GM19452 (cell line): ENCODE measurements at regions not wholly inside any gene's neighbourhood (a gene's known extent, or its start where the extent isn't known, plus 50 kb on each side); places are given as distances from the start of the nearest gene placed in this dataset.
"Not testable (repeated sequence)": the region's sequence is repeated elsewhere in the genome, so short reads cannot be mapped to it uniquely, and the experiment has no call there.

Source experiments
- ATAC-seq: cut with Tn5 transposase; IDR thresholded peaks from one replicate; pipeline ENCODE4 v1.9.1; 2021; ENCODE audit not compliant: unreplicated experiment

DNA sequence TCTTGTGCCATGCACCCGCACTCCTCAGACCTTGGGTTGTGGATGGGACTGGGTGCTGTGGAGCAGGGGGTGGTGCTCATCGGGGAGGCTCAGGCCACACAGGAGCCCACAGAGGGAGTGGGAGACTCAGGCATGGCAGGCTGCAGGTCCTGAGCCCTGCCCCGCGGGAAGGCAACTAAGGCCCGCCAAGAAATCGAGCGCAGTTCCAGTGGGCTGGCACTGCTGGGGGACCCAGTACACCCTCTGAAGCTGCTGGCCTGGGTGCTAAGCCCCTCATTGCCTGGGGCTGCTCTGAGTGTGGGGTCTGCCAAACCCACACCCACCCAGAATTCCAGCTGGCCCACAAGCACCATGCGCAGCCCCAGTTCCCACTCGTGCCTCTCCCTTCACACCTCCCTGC is 450.5 kb upstream of the FGF16 start:
- no peak for ATAC-seq

DNA sequence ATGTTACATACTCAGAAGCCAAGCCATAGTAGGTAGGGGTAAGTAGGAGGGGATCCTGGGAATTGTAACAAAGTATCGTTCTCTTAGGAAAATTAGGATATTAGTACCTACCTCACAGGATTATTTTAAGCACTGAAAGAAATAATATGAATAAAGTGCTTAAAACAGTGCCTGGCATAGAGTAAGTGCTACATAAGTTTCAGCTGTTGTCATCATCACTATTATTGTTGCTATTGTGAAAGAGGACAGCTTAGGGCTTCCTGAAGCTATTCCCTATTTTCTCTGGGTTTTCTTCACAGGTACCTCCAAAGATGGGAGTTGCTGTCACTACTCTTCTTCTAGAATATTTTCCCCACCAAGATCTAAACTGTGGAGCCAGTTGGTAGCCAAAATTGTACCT is 443.7 kb upstream of the FGF16 start:
- ATAC-seq = no peak

DNA sequence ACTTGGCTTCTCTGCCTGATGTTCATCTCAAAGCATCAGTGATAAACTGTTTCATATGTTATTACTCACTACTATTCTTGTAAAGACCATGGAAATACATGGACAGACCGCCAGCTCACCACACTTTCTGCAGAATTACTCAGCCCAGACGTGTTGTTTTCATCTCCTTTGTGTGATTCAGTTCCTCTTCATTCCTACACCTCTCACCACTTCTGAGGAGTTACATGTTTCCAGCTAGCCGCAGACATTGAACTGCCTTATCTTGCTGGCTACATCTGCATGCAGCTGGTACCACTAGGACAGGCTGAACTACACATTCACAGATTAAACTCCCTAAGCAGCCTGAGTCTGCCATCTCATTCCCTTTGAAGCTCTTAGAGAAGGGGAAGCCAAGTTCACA is 443.2 kb upstream of the FGF16 start:
- ATAC-seq = no peak

DNA sequence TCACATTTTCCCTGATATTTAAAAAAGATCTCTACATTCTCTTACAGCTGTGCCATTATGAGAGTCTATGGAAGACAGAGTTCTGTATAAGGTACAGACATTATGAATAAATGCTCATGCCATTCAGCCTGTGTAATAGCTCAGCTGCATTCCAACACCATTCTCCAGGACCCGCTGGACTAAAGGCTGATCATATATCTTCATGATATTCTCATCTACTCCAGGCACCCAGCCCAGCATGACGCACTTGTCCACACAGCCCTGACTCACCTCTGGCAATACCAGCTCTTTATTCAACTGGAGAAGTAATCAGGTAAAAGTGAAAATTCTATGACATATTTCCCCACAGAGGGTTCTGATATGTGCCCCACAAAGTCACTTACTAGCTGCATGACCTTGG is 437.5 kb upstream of the FGF16 start:
- ATAC-seq = no peak

DNA sequence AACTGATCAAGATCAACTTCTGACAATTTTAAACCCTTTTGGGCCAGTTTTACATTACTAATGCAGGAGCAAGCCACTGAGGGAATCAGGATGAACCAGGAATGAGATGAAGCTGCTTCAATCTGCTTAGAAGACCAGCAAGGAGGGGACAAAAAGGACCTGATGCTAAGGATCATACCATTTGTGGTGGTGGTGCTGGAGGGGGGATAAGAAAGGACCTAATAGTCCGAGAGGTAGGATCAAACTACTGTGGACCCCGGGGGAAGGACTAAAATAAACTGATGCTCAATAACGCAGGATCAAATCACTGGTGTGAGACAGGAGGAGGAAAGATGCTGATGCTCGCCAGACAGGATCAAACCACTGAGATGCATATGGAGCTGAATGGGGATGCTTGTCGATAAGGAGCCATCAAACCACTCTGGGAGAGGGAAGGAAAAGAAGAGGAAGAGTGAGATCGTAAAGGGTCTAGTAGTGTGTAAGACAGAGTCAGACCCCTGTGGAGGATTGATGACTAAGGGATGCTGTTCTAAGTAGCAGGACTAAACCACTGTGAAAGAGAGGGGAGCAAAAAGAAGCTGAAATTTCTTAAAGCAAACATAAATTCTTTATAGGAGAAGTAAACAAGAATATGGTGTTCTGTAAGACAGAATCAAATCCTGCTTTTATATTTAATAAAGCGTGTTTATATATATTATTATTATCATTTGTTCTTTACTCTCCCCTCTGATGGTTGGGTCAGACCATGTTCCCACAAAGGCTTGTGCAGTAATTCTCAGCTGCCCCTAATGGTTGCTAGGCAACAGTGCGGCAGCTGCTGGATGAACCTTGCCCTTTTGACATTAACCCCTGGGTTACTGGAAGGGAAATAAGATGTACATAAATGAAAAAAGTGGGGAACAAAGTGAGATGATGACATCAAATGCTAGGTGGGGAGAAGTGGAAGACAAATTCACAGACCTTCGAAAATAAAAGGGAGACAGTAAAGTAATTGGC is 432.5 kb upstream of the FGF16 start:
- no peak for ATAC-seq

DNA sequence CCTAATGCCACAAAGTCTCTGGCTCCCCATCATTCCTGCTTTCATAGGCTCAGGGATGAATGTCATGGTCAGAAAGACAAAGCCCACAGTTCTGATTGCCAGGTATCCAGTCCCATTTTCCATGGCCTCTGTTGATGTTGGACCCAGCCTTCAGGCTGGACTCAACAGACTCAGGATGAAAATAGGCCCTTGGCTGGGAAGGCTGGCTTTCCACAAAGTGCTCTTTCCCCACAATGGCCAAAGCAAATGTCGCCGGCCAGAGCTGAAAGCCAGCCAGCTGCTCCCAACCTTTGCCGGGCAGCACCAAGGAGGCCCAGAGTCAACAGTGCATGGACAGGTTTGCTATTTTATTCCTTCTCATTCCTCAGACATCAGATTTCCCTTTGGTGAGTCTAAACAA is 430.1 kb upstream of the FGF16 start:
- ATAC-seq = no peak

DNA sequence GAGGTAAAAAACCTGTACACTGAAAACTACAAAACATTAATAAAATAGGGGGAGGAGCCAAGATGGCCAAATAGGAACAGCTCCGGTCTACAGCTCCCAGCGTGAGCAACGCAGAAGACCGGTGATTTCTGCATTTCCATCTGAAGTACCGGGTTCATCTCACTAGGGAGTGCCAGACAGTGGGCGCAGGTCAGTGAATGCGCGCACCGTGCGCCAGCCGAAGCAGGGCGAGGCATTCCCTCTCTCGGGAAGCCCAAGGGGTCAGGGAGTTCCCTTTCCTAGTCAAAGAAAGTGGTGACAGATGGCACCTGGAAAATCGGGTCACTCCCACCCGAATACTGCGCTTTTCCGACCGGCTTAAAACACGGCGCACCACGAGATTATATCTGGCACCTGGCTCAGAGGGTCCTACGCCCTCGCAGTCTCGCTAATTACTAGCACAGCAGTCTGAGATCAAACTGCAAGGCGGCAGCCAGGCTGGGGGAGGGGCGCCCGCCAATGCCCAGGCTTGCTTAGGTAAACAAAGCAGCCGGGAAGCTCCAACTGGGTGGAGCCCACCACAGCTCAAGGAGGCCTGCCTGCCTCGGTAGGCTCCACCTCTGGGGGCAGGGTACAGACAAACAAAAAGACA is 400.9 kb upstream of the FGF16 start:
- not testable (repeated sequence) for ATAC-seq

DNA sequence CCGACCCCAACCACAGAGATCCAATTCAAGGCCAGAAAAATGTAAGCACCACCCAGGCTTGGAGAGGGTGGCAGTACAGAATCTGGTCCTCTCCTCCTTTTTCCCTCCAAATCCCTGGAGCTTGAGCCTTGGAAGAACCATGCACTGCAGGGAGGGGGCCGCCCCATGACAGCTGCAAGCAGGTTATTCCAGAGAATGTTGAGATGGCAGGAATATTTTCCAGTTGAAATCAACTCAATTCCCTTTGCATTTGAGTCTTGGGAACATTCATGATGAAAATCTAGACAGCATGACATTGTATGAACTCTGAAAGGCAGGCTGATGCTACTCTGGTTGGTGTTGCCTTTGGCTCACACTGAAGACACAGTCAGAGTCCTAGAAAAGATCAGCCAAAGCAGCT is 386.6 kb upstream of the FGF16 start:
- no peak for ATAC-seq

DNA sequence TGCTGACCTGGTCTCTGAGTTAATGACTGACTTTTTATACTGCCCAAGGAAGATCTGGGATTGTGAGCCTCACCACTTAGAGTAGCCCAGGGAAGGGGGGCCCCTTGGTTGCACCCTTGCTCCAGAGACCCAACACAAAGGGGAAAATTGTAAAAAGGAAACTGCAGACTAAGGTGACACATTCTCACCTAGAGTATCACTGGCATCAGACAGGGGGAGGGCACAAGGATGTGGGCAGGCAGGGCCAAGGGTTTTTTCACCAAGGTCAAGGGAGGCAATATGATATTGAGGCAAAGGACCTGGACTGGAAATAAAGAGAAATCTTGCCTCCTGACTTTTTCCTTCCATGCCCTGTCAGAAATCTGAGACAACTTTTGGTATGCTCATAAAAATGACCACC is 386.2 kb upstream of the FGF16 start:
- ATAC-seq = no peak

DNA sequence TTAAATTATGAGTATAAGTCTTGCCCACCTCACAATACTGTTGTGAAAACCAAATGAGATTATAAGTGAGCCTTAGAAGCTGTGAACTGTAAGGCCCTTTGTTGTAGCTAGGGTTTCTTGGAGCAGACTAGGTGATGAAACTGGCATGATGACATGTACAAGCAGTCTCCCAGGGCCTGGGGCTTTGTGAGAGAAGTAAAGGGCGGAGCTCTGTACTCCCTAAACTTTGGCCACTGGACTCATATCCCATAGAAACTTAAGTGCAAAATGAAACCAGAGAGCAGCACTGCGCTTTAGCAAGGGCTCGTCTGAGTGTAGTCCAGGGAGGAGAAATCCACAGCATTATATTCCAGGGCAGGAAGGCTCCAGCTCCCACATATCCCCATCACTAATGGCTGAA is 385.6 kb upstream of the FGF16 start:
- no peak for ATAC-seq

DNA sequence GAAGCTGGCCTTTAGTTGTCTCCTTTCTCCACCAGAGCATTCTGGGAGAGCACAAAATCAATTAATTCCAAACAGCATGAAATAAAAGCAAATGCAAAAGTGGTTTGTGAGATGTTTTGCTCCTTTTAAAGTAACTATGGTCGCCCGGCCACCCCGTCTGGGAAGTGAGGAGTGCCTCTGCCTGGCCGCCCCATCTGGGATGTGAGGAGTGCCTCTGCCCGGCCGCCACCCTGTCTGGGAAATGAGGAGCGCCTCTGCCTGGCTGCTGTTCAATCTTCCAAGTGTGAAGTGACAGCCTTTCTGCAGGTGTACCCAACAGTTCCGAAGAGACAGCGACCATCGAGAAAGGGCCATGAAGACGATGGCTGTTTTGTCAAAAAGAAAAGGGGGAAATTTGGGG is 381.3 kb upstream of the FGF16 start:
- ATAC-seq = no peak

DNA sequence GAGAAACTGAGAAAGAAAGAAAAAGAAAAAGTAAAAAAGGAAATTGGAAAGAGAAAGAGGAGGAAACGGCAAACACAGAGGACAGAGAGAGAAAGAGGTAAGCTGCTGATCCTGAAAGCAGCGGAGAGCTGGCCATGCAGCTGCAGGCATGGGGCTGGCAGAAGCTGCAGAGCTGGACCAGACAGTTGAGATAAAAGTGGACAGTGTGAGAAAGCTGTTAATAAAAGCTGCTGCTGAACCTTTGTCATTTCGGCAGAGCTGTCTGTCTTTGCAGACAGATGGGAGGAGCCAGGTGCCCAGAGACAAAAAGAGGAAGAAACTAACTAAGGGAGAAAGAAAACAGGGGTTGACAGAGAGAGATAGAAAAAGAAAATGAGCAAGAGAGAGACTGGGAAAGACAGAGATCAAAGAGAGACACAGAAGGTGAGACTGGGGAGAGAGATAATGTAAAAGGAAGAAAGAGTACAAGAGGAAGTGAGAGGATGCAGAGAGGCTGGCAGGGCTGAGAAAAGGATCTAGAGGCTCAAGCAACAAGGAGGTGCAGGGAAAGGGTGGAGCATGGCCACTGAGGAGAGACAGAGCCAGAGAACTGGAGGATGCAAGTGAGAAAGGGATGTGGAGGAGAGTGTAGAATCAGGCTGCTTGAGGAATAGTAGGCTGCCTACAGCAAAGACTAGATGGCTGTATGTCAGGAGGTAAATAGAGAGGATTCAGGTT is 376.8 kb upstream of the FGF16 start:
- no peak for ATAC-seq

DNA sequence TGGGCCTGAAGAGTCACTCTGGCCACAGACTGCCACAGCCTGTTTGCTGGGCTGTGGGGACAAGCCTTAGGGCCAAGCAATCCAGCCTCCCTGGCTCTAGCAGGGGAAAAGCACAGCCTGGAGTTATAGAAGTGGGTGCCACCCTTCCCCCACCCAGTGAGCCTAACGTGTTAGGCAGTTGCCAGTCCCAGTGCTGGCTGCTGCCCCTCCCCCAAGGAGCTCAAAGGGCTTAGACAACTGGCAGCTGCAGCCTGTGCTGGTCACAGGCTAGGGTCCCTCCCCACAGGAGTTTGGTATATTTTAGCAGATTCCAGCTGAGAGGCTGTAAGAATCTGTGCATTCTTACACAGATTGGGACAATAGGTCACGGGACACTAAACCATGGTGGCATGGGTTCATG is 370.3 kb upstream of the FGF16 start:
- no peak for ATAC-seq

DNA sequence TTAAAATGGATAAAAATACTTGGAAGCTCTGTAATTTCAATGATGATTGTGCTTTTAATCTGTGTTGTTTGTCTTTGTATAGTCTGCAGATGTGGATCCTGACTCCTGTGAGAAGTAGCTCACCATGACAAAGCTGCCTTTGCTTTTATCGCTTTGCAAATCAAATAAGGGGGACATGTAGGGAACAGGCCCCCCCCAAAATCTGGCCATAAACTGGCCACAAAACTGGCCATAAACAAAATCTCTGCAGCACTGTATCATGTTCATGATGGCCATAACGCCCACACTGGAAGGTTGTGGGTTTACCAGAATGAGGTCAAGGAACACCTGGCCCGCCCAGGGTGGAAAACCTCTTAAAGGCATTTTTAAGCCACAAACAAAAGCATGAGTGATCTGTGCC is 366.0 kb upstream of the FGF16 start:
- not testable (repeated sequence) for ATAC-seq

DNA sequence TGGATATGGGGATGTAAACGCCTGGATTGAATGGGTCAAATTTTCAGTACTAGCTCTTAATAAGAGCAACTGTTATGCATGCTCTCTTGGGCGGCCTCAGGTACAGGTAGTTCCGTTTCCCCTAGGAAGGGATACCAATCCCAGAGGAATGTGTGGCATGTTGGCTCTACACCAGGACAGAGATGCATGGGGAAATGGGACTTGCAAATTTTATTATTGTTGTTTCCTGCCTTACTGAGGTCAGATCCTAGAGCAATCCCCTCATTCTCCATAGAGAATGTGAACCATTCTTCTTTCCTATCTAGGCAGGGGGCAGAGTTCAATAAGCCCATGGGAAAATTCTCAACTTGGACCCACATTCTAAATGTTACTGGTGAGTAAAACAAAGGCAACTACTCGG is 361.8 kb upstream of the FGF16 start:
- ATAC-seq = no peak

DNA sequence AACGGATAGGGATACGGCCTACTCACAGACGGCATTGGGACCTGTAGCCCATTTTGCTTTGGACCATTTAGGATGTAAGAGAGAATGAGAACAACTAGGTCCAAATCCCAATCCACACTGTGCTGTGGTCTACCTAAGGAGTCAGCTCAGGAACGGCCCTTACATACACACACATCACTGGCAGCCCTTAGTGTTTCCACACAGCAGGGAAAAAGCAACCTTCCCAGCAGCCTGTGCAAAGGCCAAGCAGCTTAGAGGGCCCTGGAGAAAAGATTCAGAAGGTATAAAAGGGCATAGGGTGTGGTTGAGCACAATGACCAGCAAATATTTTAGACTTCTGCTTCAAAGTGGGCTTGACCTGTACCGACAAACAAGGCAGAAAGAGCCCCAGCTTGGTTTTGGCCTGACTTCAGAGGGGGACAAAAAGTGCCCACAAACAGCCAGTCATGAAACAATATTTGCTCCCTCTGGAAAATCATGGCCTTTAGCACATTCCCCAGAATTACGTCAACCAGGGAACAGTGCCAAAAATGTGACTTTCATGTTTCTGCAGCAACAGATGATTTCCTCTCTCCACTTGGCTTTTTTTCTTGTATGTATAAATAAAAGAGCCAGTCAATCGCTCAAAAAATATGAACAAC is 359.5 kb upstream of the FGF16 start:
- no peak for ATAC-seq

DNA sequence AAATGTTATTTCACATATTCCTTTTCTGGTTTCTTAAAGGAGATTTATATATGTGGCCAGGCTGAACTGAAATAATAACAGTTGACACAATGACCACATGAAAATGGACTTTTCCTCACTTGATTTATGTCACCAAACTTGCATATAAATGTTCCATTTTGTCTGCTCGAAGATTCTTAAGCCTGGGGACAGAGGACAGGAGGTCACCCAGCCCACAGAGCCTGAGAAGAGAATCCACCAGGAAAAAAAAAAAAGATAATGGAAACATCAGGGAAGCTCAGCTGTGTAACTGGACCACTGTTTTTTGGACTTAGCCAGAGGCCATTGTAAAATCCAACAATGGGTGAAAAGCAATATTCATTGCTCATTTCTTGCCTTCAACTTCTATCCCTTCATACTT is 359.0 kb upstream of the FGF16 start:
- no peak for ATAC-seq

DNA sequence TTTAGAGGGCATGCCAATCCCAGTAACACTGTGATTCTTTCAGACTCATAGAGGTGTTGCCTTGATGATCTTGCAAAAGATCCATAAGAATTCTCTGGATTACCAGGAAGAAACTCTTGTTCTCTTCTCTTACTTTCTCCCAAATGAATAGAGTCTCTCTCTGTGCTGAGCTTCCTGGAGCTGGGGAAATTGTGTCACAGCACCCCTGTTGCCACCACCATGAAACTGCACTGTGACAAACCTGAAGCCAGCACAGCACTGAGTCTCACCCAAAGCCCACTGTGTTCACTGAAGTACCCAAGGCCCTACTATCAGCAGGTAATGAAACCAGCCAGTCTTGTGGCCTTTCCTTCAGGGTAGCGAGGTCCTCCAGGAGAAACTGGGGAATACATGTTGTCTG is 332.7 kb upstream of the FGF16 start:
- no peak for ATAC-seq

DNA sequence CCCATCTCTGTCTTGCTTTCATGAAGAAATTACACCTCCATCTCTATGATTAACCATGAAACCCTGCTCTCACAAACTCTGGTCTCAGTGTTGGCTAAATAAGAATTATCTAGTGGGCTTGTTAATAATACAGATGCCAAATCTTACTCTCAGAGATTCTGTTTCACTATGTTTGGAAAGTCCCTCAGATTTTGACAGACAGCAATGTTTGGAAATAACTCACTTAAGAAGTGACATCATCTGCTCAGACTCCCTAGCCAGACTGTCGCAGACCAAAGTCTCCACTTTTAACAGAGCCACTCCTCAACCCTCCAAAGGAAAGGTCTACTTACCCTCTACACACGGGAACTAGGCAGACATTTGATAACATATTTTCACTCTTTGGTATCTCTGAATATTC is 328.5 kb upstream of the FGF16 start:
- ATAC-seq = no peak

DNA sequence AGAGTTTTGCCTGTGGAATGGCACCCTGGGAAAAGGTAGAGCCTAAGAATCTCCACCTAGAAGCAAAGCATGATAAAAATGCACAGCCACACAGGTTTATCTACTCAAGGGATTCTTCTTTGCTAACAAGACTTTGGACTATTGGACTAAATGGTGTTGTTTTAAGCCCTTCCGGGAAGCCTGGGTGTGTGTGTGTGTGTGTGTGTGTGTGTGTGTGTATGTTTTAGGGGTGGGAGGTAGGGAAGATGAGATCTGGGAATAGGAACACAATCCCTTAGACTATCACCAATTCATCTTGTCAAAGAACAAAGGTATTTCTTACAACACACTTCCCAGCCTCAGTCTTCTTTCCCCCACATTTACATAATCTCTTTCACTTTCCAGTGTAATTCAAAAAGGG is 327.5 kb upstream of the FGF16 start:
- ATAC-seq = no peak

DNA sequence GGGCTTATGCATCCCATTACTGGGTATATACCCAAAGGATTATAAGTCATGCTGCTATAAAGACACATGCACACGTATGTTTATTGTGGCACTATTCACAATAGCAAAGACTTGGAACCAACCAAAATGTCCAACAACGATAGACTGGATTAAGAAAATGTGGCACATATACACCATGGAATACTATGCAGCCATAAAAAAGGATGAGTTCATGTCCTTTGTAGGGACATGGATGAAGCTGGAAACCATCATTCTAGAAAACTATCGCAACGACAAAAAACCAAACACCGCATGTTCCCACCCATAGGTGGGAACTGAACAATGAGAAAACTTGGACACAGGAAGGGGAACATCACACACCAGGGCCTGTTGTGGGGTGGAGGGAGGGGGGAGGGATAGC is 323.3 kb upstream of the FGF16 start:
- ATAC-seq = not testable (repeated sequence)
